HCT116 (cell line): ENCODE measurements at regions not wholly inside any gene's neighbourhood (a gene's known extent, or its start where the extent isn't known, plus 50 kb on each side); places are given as distances from the start of the nearest gene placed in this dataset.

Experiments used
- ATAC-seq: fragments of 200-7000 bp; cut with Tn5 transposase; 2 replicates; pipeline ENCODE4 v1.9.1; 2020; ENCODE audit warnings: mild to moderate bottlenecking, moderate library complexity
- BruUV-seq: library from RNA; stranded (reverse); fragments of 400-500 nt; replicated peaks from 2 replicates; lab custom pipeline; 2021; lab: Mats Ljungman, UMichigan
- CTCF ChIA-PET: fragments of 300-600 bp; sonication (Branson Sonifier 250); formaldehyde crosslinking; loops from one replicate; lab custom pipeline; 2021; ENCODE audit warnings: antibody characterized with exemption; lab: Charles Lee
- POLR2A ChIA-PET: fragments of 300-600, 350-600 bp; sonication (Branson Sonifier 250); formaldehyde crosslinking; loops from one replicate; lab custom pipeline; 2021; ENCODE audit warnings: antibody characterized with exemption; lab: Charles Lee
- RAD21 ChIA-PET, 2 experiments: fragments of 300-600 bp; sonication (Branson Sonifier 250); formaldehyde crosslinking; loops; one replicate each; lab custom pipeline; 2023; ENCODE audit warnings: low total read pairs in 2 of 2; ENCODE audit not compliant: uncharacterized antibody in 2 of 2, unreplicated experiment in 2 of 2, low non-redundant PET in 1 of 2; lab: Charles Lee
- DNase-seq: peaks from one replicate; pipeline ENCODE4 v3.0.0-alpha.2; 2010; ENCODE audit warnings: low read depth, low spot score
- H2AFZ ChIP-seq: fragments of 200-600 bp; shearing (Covaris generic), sonication (generic); 2 replicates; pipeline ENCODE4 v1.6.1; 2017; ENCODE audit warnings: low read depth, mixed run types, mixed read lengths, antibody characterized with exemption, low read length; ENCODE audit not compliant: poor library complexity, severe bottlenecking
- H3K27ac ChIP-seq: 2 replicates; pipeline ENCODE4 v1.5.1; 2012; ENCODE audit warnings: low read depth, low read length
- H3K27me3 ChIP-seq: fragments of 200-600 bp; sonication (generic); 2 replicates; pipeline ENCODE4 v1.6.1; 2016; ENCODE audit warnings: mixed run types, low read length, mixed read lengths; ENCODE audit not compliant: insufficient read depth
- H3K36me3 ChIP-seq, 2 experiments: fragments of 200-500 bp in 1 of 2; fragments of 200-600 bp in 1 of 2; sonication (Bioruptor generic) in 1 of 2; sonication (generic) in 1 of 2; 2 replicates each; pipeline versions ENCODE4 v1.5.1 to v1.6.1; 2014 to 2016; ENCODE audit warnings: low read length in 2 of 2, inconsistent platforms in 1 of 2, mixed read lengths in 1 of 2, mixed run types in 1 of 2; ENCODE audit not compliant: insufficient read depth in 2 of 2, control insufficient read depth in 1 of 2
- H3K4me1 ChIP-seq, 2 experiments: fragments of 200-600 bp in 1 of 2; sonication (generic) in 1 of 2; 2 replicates each; pipeline versions ENCODE4 v1.5.1 to v1.6.1; 2012 to 2017; ENCODE audit warnings: low read length in 2 of 2, inconsistent platforms in 1 of 2, mild to moderate bottlenecking in 1 of 2, mixed read lengths in 1 of 2, mixed run types in 1 of 2, moderate library complexity in 1 of 2; ENCODE audit not compliant: insufficient read depth in 2 of 2, control insufficient read depth in 1 of 2
- H3K4me2 ChIP-seq: fragments of 200-600 bp; sonication (generic); 2 replicates; pipeline ENCODE4 v1.6.1; 2017; ENCODE audit warnings: mixed run types, low read length, mixed read lengths
- H3K4me3 ChIP-seq, 2 experiments: fragments of 200-600 bp in 1 of 2; sonication (generic) in 1 of 2; replicated peaks in 1 of 2; 2 replicates each; pipeline ENCODE4 v1.5.1; 2011 to 2016; ENCODE audit warnings: low read length in 2 of 2, control low read depth in 1 of 2, low read depth in 1 of 2, mild to moderate bottlenecking in 1 of 2, mixed read lengths in 1 of 2, mixed run types in 1 of 2
- H3K79me2 ChIP-seq: fragments of 200-600 bp; sonication (generic); 2 replicates; pipeline ENCODE4 v1.6.1; 2017; ENCODE audit warnings: mild to moderate bottlenecking, mixed run types, low read length, moderate library complexity, mixed read lengths; ENCODE audit not compliant: insufficient read depth
- H3K9ac ChIP-seq: fragments of 200-600 bp; sonication (generic); 2 replicates; pipeline ENCODE4 v1.6.1; 2016; ENCODE audit warnings: low read length, mixed read lengths
- H3K9me2 ChIP-seq: fragments of 200-600 bp; sonication (generic), shearing (Covaris generic); 2 replicates; pipeline ENCODE4 v1.6.1; 2017; ENCODE audit warnings: mixed run types, mild to moderate bottlenecking, moderate library complexity; ENCODE audit not compliant: insufficient read depth
- H3K9me3 ChIP-seq, 2 experiments: fragments of 200-500 bp in 1 of 2; fragments of 200-600 bp in 1 of 2; sonication (Bioruptor generic) in 1 of 2; sonication (generic) in 1 of 2; 2 replicates each; pipeline ENCODE4 v1.6.1; 2014 to 2017; ENCODE audit warnings: low read length in 2 of 2, mixed read lengths in 2 of 2, inconsistent platforms in 1 of 2, low read depth in 1 of 2, mild to moderate bottlenecking in 1 of 2, mixed run types in 1 of 2, moderate library complexity in 1 of 2; ENCODE audit not compliant: control insufficient read depth in 1 of 2, insufficient read depth in 1 of 2
- H4K20me1 ChIP-seq: fragments of 200-600 bp; sonication (generic), shearing (Covaris generic); 2 replicates; pipeline ENCODE4 v1.6.1; 2017; ENCODE audit warnings: mixed run types, mild to moderate bottlenecking, moderate library complexity; ENCODE audit not compliant: insufficient read depth
- CBX3 ChIP-seq: IDR thresholded peaks from 2 replicates; pipeline ENCODE4 v1.6.1; 2012; ENCODE audit warnings: low read depth
- CTCF ChIP-seq, 3 experiments: fragments of 200-600 bp in 1 of 3; sonication (generic) in 1 of 3; IDR thresholded peaks in 2 of 3; conservative IDR thresholded peaks in 1 of 3; 2 replicates each; pipeline ENCODE4 v1.5.1; 2012 to 2017; ENCODE audit warnings: low read depth in 2 of 3, low read length in 2 of 3, antibody characterized with exemption in 1 of 3, borderline replicate concordance in 1 of 3, control low read depth in 1 of 3, mild to moderate bottlenecking in 1 of 3, mixed read lengths in 1 of 3, mixed run types in 1 of 3, moderate library complexity in 1 of 3; ENCODE audit not compliant: insufficient read depth in 1 of 3
- EGR1 ChIP-seq: IDR thresholded peaks from 2 replicates; pipeline ENCODE4 v1.6.1; 2012; ENCODE audit warnings: low read depth
- ELF1 ChIP-seq: IDR thresholded peaks from 2 replicates; pipeline ENCODE4 v1.6.1; 2012; ENCODE audit warnings: low read depth, borderline replicate concordance
- EZH2 ChIP-seq: fragments of 200-600 bp; sonication (generic); IDR thresholded peaks from 2 replicates; pipeline ENCODE4 v1.6.1; 2017; ENCODE audit warnings: antibody characterized with exemption, mixed run types
- EZH2phosphoT487 ChIP-seq: fragments of 200-600 bp; IDR thresholded peaks from 2 replicates; pipeline ENCODE4 v1.6.1; 2018; ENCODE audit warnings: antibody characterized with exemption, borderline replicate concordance
- FOSL1 ChIP-seq: IDR thresholded peaks from 2 replicates; pipeline ENCODE4 v1.6.1; 2012; ENCODE audit warnings: low read depth
- JUND ChIP-seq: IDR thresholded peaks from 2 replicates; pipeline ENCODE4 v1.6.1; 2012
- MAX ChIP-seq: IDR thresholded peaks from 2 replicates; pipeline ENCODE4 v1.6.1; 2012
- POLR2A ChIP-seq: IDR thresholded peaks from 2 replicates; pipeline ENCODE4 v1.7.0; 2011; ENCODE audit warnings: borderline replicate concordance; ENCODE audit not compliant: insufficient read depth, insufficient read length; ENCODE audit errors: extremely low read depth
- RAD21 ChIP-seq: IDR thresholded peaks from 2 replicates; pipeline ENCODE4 v1.6.1; 2012; ENCODE audit warnings: low read depth, mild to moderate bottlenecking
- REST ChIP-seq: IDR thresholded peaks from 2 replicates; pipeline ENCODE4 v1.6.1; 2012; ENCODE audit warnings: low read depth
- SIN3A ChIP-seq: IDR thresholded peaks from 2 replicates; pipeline ENCODE4 v1.6.1; 2012; ENCODE audit warnings: low read depth
- SP1 ChIP-seq: IDR thresholded peaks from 2 replicates; pipeline ENCODE4 v1.6.1; 2012; ENCODE audit warnings: low read depth
- SRF ChIP-seq: IDR thresholded peaks from 2 replicates; pipeline ENCODE4 v1.6.1; 2012; ENCODE audit warnings: low read depth
- TCF7L2 ChIP-seq: IDR thresholded peaks from 2 replicates; pipeline ENCODE4 v1.7.0; 2011; ENCODE audit warnings: borderline replicate concordance, inconsistent platforms; ENCODE audit not compliant: insufficient read depth, insufficient read length; ENCODE audit errors: extremely low read depth
- YY1 ChIP-seq: IDR thresholded peaks from 2 replicates; pipeline ENCODE4 v1.6.1; 2011; ENCODE audit warnings: low read length, low read depth, moderate library complexity, mild to moderate bottlenecking; ENCODE audit not compliant: insufficient replicate concordance; ENCODE audit errors: extremely low read depth
- ZBTB33 ChIP-seq: IDR thresholded peaks from 2 replicates; pipeline ENCODE4 v1.6.1; 2011; ENCODE audit warnings: mild to moderate bottlenecking, low read length, moderate library complexity; ENCODE audit not compliant: insufficient replicate concordance; ENCODE audit errors: extremely low read depth
- ZFX ChIP-seq: fragments of 450-650 bp; IDR thresholded peaks from 2 replicates; pipeline ENCODE4 v1.6.1; 2017
- intact Hi-C: fragments of 100-400 bp; cut with micrococcal nuclease; formaldehyde crosslinking; loops from 2 replicates; pipeline ENCODE4 v1.10.0; 2022

- ChIA-PET POLR2A (no interaction called here), CTCF (no interaction called here), RAD21 (no interaction called here)
- no TSS peak for BruUV-seq
- Histone ChIP-seq H3K4me3 (no peak overlapping the region), H3K4me1 (no peaks in the 10 kb centered on the region), H3K79me2 (no peaks in the 10 kb centered on the region), H3K4me2 (no peak overlapping the region), H3K27ac (no peak overlapping the region), H3K9me2 (no peaks in the 10 kb centered on the region), H3K9me3 (peaks cover 8% of the 10 kb centered on the region in 2 experiments; a peak in 3 of 4 replicates), H3K27me3 (no peaks in the 10 kb centered on the region), H3K9ac (no peak overlapping the region), H2AFZ (no peak overlapping the region), H4K20me1 (no peaks in the 10 kb centered on the region), H3K36me3 (no peaks in the 10 kb centered on the region)
- intact Hi-C loops = no loop called here
- ATAC-seq (no peak), DNase-seq (no peak)
- TF ChIP-seq SRF = no peak
- no peak for TF ChIP-seq EZH2
- TF ChIP-seq CBX3 = no peak
- no peak for TF ChIP-seq FOSL1
- TF ChIP-seq EZH2phosphoT487 = no peak
- TF ChIP-seq RAD21 = no peak
- TF ChIP-seq CTCF (IDR thresholded peaks at IDR 0.05 in 2 of 3, conservative IDR thresholded peaks at IDR 0.05 in 1 of 3; ENCODE audit: borderline replicate concordance in 1 of 3, insufficient read depth in 1 of 3, low read depth in 2 of 3, low read length in 2 of 3) = no peak
- TF ChIP-seq SIN3A = no peak
- TF ChIP-seq ELF1 = no peak
- TF ChIP-seq EGR1 = no peak
- no peak for TF ChIP-seq REST
- no peak for TF ChIP-seq ZFX
- no peak for TF ChIP-seq ZBTB33
- TF ChIP-seq TCF7L2 = no peak
- no peak for TF ChIP-seq SP1
- no peak for TF ChIP-seq MAX
- no peak for TF ChIP-seq JUND
- TF ChIP-seq POLR2A = no peak
- no peak for TF ChIP-seq YY1
Observed at GRCh38 chr5:98349990-98350365, 423.5 kb upstream of the RGMB start.
